ENCODE measurements at regions not wholly inside any gene's neighbourhood (a gene's known extent, or its start where the extent isn't known, plus 50 kb on each side); places are given as distances from the start of the nearest gene placed in this dataset.

DNA sequence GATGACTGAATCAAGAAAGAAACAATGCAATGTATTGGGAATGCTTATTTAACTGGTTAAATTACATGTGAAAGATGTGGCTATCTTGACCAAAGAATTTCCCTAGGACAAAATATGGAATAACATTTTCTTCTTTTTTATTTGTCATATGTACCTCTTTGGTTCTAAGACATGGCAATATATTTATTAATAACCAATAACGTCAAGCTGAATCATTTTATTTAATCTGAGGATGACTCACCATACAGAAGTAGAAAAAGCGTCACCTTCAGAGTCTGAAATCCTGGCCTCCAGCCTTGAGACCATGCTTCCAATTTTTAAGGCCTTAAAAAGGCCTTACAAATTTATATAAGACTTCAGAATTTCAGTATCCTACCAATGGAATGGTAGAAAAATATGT lies 1464.9 kb downstream of the SUCLG1 start:
- TF ChIP-seq CTCF (conservative IDR thresholded peaks at IDR 0.05 in 1 of 2, IDR thresholded peaks at IDR 0.05 in 1 of 2; ENCODE audit: low read depth in 1 of 2, low read length in 2 of 2) (no peak), EZH2 (IDR thresholded peaks at IDR 0.05; ENCODE audit: low read length, missing control alignments) (no peak)

Data from fibroblast of lung (primary cell).